Activated T-cell treated with anti-CD3 and anti-CD28 coated beads for 24 hours (primary cell): ENCODE measurements at regions not wholly inside any gene's neighbourhood (a gene's known extent, or its start where the extent isn't known, plus 50 kb on each side); places are given as distances from the start of the nearest gene placed in this dataset.
"Not testable (repeated sequence)": the region's sequence is repeated elsewhere in the genome, so short reads cannot be mapped to it uniquely, and the experiment has no call there.

Source experiments
- DNase-seq: peaks from one replicate; pipeline ENCODE4 v3.0.0-alpha.2; 2020; ENCODE audit warnings: low read depth

- DNase-seq = no peak
Measured at GRCh38 chr5:167822241-167822640, 469.2 kb upstream of the WWC1 start.

GRCh38 chr5:167823405-167823804 lies 468.0 kb upstream of the WWC1 start:
- DNase-seq = no peak

GRCh38 chr5:167827766-167828165 lies 463.7 kb upstream of the WWC1 start:
- no peak for DNase-seq

GRCh38 chr5:167831754-167832504 lies 459.5 kb upstream of the WWC1 start:
- DNase-seq = no peak

GRCh38 chr5:167832609-167833008 lies 458.8 kb upstream of the WWC1 start:
- no peak for DNase-seq

- DNase-seq = no peak
Measured at GRCh38 chr5:167833456-167833855, 458.0 kb upstream of the WWC1 start.

- no peak for DNase-seq
Measured at GRCh38 chr5:167835146-167835545, 456.3 kb upstream of the WWC1 start.

GRCh38 chr5:167837127-167837526 lies 454.3 kb upstream of the WWC1 start:
- DNase-seq = no peak

- DNase-seq = no peak
Measured at GRCh38 chr5:167839065-167839464, 452.4 kb upstream of the WWC1 start.

- DNase-seq = no peak
Measured at GRCh38 chr5:167840527-167841130, 450.8 kb upstream of the WWC1 start.

GRCh38 chr5:167843881-167844572 lies 447.4 kb upstream of the WWC1 start:
- no peak for DNase-seq

- no peak for DNase-seq
Measured at GRCh38 chr5:167845952-167846351, 445.5 kb upstream of the WWC1 start.

- DNase-seq = no peak
Measured at GRCh38 chr5:167849874-167850273, 441.6 kb upstream of the WWC1 start.

- no peak for DNase-seq
Measured at GRCh38 chr5:167850911-167851310, 440.5 kb upstream of the WWC1 start.

GRCh38 chr5:167851416-167851815 lies 440.0 kb upstream of the WWC1 start:
- DNase-seq = no peak

- DNase-seq = no peak
Measured at GRCh38 chr5:167852515-167852914, 438.9 kb upstream of the WWC1 start.

GRCh38 chr5:167853421-167853820 lies 438.0 kb upstream of the WWC1 start:
- DNase-seq = no peak

- DNase-seq = no peak
Measured at GRCh38 chr5:167855818-167856217, 435.6 kb upstream of the WWC1 start.

- DNase-seq = no peak
Measured at GRCh38 chr5:167857321-167857720, 434.1 kb upstream of the WWC1 start.

- DNase-seq = not testable (repeated sequence)
Measured at GRCh38 chr5:167858186-167858855, 433.1 kb upstream of the WWC1 start.

- no peak for DNase-seq
Measured at GRCh38 chr5:167861129-167861927, 430.1 kb upstream of the WWC1 start.

GRCh38 chr5:167861928-167862426 lies 429.5 kb upstream of the WWC1 start:
- DNase-seq = no peak
